ENCODE measurements at regions not wholly inside any gene's neighbourhood (a gene's known extent, or its start where the extent isn't known, plus 50 kb on each side); places are given as distances from the start of the nearest gene placed in this dataset.

GRCh38 chr10:62585211-62585775 is 211.1 kb downstream of the ZNF365 start:
- TF ChIP-seq, protein P1, sequence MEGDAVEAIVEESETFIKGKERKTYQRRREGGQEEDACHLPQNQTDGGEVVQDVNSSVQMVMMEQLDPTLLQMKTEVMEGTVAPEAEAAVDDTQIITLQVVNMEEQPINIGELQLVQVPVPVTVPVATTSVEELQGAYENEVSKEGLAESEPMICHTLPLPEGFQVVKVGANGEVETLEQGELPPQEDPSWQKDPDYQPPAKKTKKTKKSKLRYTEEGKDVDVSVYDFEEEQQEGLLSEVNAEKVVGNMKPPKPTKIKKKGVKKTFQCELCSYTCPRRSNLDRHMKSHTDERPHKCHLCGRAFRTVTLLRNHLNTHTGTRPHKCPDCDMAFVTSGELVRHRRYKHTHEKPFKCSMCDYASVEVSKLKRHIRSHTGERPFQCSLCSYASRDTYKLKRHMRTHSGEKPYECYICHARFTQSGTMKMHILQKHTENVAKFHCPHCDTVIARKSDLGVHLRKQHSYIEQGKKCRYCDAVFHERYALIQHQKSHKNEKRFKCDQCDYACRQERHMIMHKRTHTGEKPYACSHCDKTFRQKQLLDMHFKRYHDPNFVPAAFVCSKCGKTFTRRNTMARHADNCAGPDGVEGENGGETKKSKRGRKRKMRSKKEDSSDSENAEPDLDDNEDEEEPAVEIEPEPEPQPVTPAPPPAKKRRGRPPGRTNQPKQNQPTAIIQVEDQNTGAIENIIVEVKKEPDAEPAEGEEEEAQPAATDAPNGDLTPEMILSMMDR (conservative IDR thresholded peaks at IDR 0.05; ENCODE audit: low read depth, low read length) = no peak
- TF ChIP-seq EZH2phosphoT487 (IDR thresholded peaks at IDR 0.05; ENCODE audit: borderline replicate concordance, low read length) (no peak), EZH2 (IDR thresholded peaks at IDR 0.05; ENCODE audit: low read length, unreplicated experiment) (no peak)
